ENCODE measurements at regions not wholly inside any gene's neighbourhood (a gene's known extent, or its start where the extent isn't known, plus 50 kb on each side); places are given as distances from the start of the nearest gene placed in this dataset.

DNA sequence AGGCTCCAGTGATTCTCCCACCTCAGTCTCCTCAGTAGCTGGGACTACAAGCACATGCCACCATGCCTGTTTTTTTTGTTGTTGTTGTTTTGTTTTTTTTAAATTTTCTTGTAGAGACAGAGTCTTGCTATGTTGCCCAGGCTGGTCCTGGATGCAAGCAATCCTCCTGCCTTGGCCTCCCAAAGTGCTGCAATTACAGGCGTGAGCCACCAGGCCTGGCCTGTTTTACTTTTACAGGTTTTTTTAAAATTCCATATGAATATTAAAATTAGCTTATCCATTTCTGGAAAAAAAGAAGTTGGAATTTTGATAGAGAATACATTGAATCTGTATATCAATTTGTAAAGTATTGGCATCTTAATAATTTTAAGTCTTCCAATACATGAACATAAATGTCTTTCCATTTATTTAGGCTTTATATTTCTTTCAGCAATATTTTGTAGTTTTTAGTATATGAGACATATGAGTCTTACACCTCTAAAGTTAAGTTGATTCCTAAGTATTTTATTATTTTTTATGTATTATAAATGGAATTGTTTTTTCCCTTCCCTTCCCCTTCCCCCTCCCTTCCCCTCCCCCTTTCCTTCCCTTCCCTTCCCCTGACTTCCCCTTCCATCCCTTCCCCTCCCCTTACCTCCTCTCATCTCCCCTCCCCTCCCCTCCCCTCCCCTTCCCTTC, 323.5 kb upstream of the SALL1 start:
- no peak for DNase-seq (ENCODE audit: low read depth, low spot score)
- H3K4me2 ChIP-seq (ENCODE audit: insufficient read depth, low read length): no peak overlapping the region
- TF ChIP-seq GATA2 (IDR thresholded peaks at IDR 0.05; ENCODE audit: insufficient read depth, insufficient read length, low read depth, low read length) (no peak), EZH2 (IDR thresholded peaks at IDR 0.05; ENCODE audit: borderline replicate concordance, low read depth, low read length, severe bottlenecking) (no peak), POLR2A (IDR thresholded peaks at IDR 0.05; ENCODE audit: low read depth, low read length) (no peak), FOS (IDR thresholded peaks at IDR 0.05; ENCODE audit: borderline replicate concordance, insufficient read depth, low read length) (no peak), MYC (IDR thresholded peaks at IDR 0.05; ENCODE audit: low read depth, low read length) (no peak), POLR2AphosphoS5 (IDR thresholded peaks at IDR 0.05; ENCODE audit: insufficient read depth, low read depth, low read length) (no peak), JUN (IDR thresholded peaks at IDR 0.05; ENCODE audit: borderline replicate concordance, insufficient read depth, insufficient read length, low read depth) (no peak)
- TF ChIP-seq, protein P1, sequence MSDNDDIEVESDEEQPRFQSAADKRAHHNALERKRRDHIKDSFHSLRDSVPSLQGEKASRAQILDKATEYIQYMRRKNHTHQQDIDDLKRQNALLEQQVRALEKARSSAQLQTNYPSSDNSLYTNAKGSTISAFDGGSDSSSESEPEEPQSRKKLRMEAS (IDR thresholded peaks at IDR 0.05; ENCODE audit: insufficient read depth, insufficient read length): no peak
- TF ChIP-seq, protein P2, sequence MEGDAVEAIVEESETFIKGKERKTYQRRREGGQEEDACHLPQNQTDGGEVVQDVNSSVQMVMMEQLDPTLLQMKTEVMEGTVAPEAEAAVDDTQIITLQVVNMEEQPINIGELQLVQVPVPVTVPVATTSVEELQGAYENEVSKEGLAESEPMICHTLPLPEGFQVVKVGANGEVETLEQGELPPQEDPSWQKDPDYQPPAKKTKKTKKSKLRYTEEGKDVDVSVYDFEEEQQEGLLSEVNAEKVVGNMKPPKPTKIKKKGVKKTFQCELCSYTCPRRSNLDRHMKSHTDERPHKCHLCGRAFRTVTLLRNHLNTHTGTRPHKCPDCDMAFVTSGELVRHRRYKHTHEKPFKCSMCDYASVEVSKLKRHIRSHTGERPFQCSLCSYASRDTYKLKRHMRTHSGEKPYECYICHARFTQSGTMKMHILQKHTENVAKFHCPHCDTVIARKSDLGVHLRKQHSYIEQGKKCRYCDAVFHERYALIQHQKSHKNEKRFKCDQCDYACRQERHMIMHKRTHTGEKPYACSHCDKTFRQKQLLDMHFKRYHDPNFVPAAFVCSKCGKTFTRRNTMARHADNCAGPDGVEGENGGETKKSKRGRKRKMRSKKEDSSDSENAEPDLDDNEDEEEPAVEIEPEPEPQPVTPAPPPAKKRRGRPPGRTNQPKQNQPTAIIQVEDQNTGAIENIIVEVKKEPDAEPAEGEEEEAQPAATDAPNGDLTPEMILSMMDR (IDR thresholded peaks at IDR 0.05; ENCODE audit: extremely low read depth in 1 of 2, insufficient read depth in 1 of 2, low read depth in 1 of 2, low read length in 2 of 2): no peak
- H3K79me2 ChIP-seq (ENCODE audit: control insufficient read depth, insufficient read depth, low read length): no peaks in the 10 kb centered on the region
- no peaks in the 10 kb centered on the region for H3K27me3 ChIP-seq (ENCODE audit: control insufficient read depth in 2 of 2, insufficient read depth in 2 of 2, low read length in 2 of 2)
- no peak for FAIRE-seq
- H3K9ac ChIP-seq (replicated peaks; ENCODE audit: extremely low read depth, insufficient read depth, low read length): no peak overlapping the region
- ChIA-PET POLR2A (no interaction called here), CTCF (interaction anchor here (1.0 kb wide), 1 partner anchor 45 kb away, joined by 3 read pairs; no protein-coding TSS in a partner anchor)
- no peaks in the 10 kb centered on the region for H3K9me1 ChIP-seq (replicated peaks; ENCODE audit: control insufficient read depth, extremely low read depth, insufficient read depth, low read length)
- BruUV-seq (replicated peaks): no TSS peak
- no peaks in the 10 kb centered on the region for H3K9me3 ChIP-seq (replicated peaks; ENCODE audit: control insufficient read depth, insufficient read depth, low read length)
- H3K4me1 ChIP-seq (ENCODE audit: control insufficient read depth, extremely low read depth, insufficient read depth, low read length): no peaks in the 10 kb centered on the region
- no peaks in the 10 kb centered on the region for H4K20me1 ChIP-seq (replicated peaks; ENCODE audit: control insufficient read depth, extremely low read depth, insufficient read depth, low read length)
- H3K4me3 ChIP-seq (replicated peaks in 1 of 3; ENCODE audit: insufficient read depth in 1 of 3, low read depth in 1 of 3, low read length in 3 of 3): no peak overlapping the region
- no peaks in the 10 kb centered on the region for H3K36me3 ChIP-seq (ENCODE audit: control insufficient read depth in 2 of 2, extremely low read depth in 1 of 2, insufficient read depth in 2 of 2, low read length in 2 of 2)
- intact Hi-C loops (cut with micrococcal nuclease): no loop called here
- dilution Hi-C loops (cut with MboI; ENCODE audit: extremely low pct_ligation_motif_present, low sequenced_read_pairs): no loop called here
- H2AFZ ChIP-seq (ENCODE audit: low read depth, low read length): no peak overlapping the region
- H3K27ac ChIP-seq (ENCODE audit: insufficient read depth, low read depth, low read length): no peak overlapping the region

Measured in endothelial cell of umbilical vein (primary cell).